B cell (primary cell): ENCODE measurements at regions not wholly inside any gene's neighbourhood (a gene's known extent, or its start where the extent isn't known, plus 50 kb on each side); places are given as distances from the start of the nearest gene placed in this dataset.

Experiments
- EZH2 ChIP-seq: IDR thresholded peaks from 2 replicates; pipeline ENCODE4 v1.6.1; 2012; ENCODE audit warnings: borderline replicate concordance, low read depth, mild to moderate bottlenecking, moderate library complexity, low read length; ENCODE audit not compliant: insufficient read depth, poor library complexity, severe bottlenecking
- TF ChIP-seq, protein P1 (sequence below): fragments of 200-600 bp; IDR thresholded peaks from one replicate; pipeline ENCODE4 v1.8.0; 2022; ENCODE audit warnings: antibody characterized with exemption, mild to moderate bottlenecking

DNA sequence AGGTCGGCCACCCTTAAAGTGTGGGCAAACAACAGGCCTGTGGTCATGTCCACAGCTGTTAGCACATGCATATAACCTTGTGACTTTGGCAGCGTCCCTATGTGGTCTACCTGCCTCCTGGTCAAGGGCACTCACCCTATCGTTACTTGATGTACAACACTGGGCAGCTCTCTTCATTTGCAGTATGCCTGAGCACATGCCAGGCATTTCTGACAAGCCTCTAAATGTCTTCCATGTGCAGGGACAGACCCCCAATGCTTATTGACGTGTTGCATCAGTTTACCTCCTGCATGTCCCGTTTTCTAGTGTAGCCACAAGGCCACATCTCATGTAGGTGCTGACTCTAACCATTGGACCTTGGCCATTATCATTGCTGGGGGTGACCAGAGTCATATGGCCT lies 731.7 kb upstream of the MIR17HG start:
- TF ChIP-seq, protein P1, sequence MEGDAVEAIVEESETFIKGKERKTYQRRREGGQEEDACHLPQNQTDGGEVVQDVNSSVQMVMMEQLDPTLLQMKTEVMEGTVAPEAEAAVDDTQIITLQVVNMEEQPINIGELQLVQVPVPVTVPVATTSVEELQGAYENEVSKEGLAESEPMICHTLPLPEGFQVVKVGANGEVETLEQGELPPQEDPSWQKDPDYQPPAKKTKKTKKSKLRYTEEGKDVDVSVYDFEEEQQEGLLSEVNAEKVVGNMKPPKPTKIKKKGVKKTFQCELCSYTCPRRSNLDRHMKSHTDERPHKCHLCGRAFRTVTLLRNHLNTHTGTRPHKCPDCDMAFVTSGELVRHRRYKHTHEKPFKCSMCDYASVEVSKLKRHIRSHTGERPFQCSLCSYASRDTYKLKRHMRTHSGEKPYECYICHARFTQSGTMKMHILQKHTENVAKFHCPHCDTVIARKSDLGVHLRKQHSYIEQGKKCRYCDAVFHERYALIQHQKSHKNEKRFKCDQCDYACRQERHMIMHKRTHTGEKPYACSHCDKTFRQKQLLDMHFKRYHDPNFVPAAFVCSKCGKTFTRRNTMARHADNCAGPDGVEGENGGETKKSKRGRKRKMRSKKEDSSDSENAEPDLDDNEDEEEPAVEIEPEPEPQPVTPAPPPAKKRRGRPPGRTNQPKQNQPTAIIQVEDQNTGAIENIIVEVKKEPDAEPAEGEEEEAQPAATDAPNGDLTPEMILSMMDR, result no peak
- TF ChIP-seq EZH2, result no peak
